ENCODE measurements at regions not wholly inside any gene's neighbourhood (a gene's known extent, or its start where the extent isn't known, plus 50 kb on each side); places are given as distances from the start of the nearest gene placed in this dataset.

- TF ChIP-seq CTCF (IDR thresholded peaks at IDR 0.05; ENCODE audit: insufficient read depth, low read length, poor library complexity, severe bottlenecking), result no peak
- Histone ChIP-seq H3K27me3 (ENCODE audit: control insufficient read depth, insufficient read depth, low read length) (no peaks in the 10 kb centered on the region), H3K36me3 (ENCODE audit: control insufficient read depth, insufficient read depth, low read length) (no peaks in the 10 kb centered on the region), H3K4me3 (ENCODE audit: low read depth, low read length) (no peak overlapping the region)
- no peak for DNase-seq (ENCODE audit: low read depth)
Observed at GRCh38 chr3:59620325-59620724, 570.5 kb upstream of the CFAP20DC start.

GRCh38 chr3:59612444-59612715 is 562.6 kb upstream of the CFAP20DC start:
- H3K27me3 ChIP-seq (ENCODE audit: control insufficient read depth, insufficient read depth, low read length), result no peaks in the 10 kb centered on the region
- no peak overlapping the region for H3K4me3 ChIP-seq (ENCODE audit: low read depth, low read length)
- DNase-seq (ENCODE audit: low read depth), result no peak
- no peaks in the 10 kb centered on the region for H3K36me3 ChIP-seq (ENCODE audit: control insufficient read depth, insufficient read depth, low read length)
- TF ChIP-seq CTCF (IDR thresholded peaks at IDR 0.05; ENCODE audit: insufficient read depth, low read length, poor library complexity, severe bottlenecking), result no peak

GRCh38 chr3:59611649-59612443 is 562.0 kb upstream of the CFAP20DC start:
- Histone ChIP-seq H3K36me3 (ENCODE audit: control insufficient read depth, insufficient read depth, low read length) (no peaks in the 10 kb centered on the region), H3K27me3 (ENCODE audit: control insufficient read depth, insufficient read depth, low read length) (no peaks in the 10 kb centered on the region), H3K4me3 (ENCODE audit: low read depth, low read length) (no peak overlapping the region)
- DNase-seq (ENCODE audit: low read depth), result no peak
- no peak for TF ChIP-seq CTCF (IDR thresholded peaks at IDR 0.05; ENCODE audit: insufficient read depth, low read length, poor library complexity, severe bottlenecking)

- no peak overlapping the region for H3K4me3 ChIP-seq (ENCODE audit: low read depth, low read length)
- H3K36me3 ChIP-seq (ENCODE audit: control insufficient read depth, insufficient read depth, low read length), result no peaks in the 10 kb centered on the region
- no peak for TF ChIP-seq CTCF (IDR thresholded peaks at IDR 0.05; ENCODE audit: insufficient read depth, low read length, poor library complexity, severe bottlenecking)
- DNase-seq (ENCODE audit: low read depth), result no peak
- no peaks in the 10 kb centered on the region for H3K27me3 ChIP-seq (ENCODE audit: control insufficient read depth, insufficient read depth, low read length)
Observed at GRCh38 chr3:59609657-59610348, 560.0 kb upstream of the CFAP20DC start.

GRCh38 chr3:59608356-59608755 is 558.5 kb upstream of the CFAP20DC start:
- TF ChIP-seq CTCF (IDR thresholded peaks at IDR 0.05; ENCODE audit: insufficient read depth, low read length, poor library complexity, severe bottlenecking), result no peak
- Histone ChIP-seq H3K27me3 (ENCODE audit: control insufficient read depth, insufficient read depth, low read length) (no peaks in the 10 kb centered on the region), H3K4me3 (ENCODE audit: low read depth, low read length) (no peak overlapping the region), H3K36me3 (ENCODE audit: control insufficient read depth, insufficient read depth, low read length) (no peaks in the 10 kb centered on the region)
- DNase-seq (ENCODE audit: low read depth), result no peak
